Natural killer cell (primary cell): ENCODE measurements at regions not wholly inside any gene's neighbourhood (a gene's known extent, or its start where the extent isn't known, plus 50 kb on each side); places are given as distances from the start of the nearest gene placed in this dataset.

Source experiments
- ATAC-seq, 3 donors: fragments of 150-1000 bp in 2 of 3; fragments of 200-7000 bp in 1 of 3; cut with Tn5 transposase; 1 replicate in 1 of 3; 2 replicates in 2 of 3; pipeline ENCODE4 v1.10.0; 2021; ENCODE audit warnings: mild to moderate bottlenecking in 2 of 3, moderate library complexity in 2 of 3
- DNase-seq, 2 donors: peaks; one replicate each; pipeline versions ENCODE4 v3.0.0 to v3.0.0-alpha.2; 2013 to 2021; ENCODE audit warnings: mixed read lengths in 1 of 2
- H3K27ac ChIP-seq: one replicate; pipeline ENCODE4 v1.5.1; 2013; ENCODE audit warnings: mild to moderate bottlenecking, low read length
- H3K27me3 ChIP-seq: one replicate; pipeline ENCODE4 v1.6.1; 2013; ENCODE audit warnings: low read length; ENCODE audit not compliant: control insufficient read depth, insufficient read depth
- H3K36me3 ChIP-seq: one replicate; pipeline ENCODE4 v1.6.1; 2013; ENCODE audit warnings: low read length; ENCODE audit not compliant: control insufficient read depth, insufficient read depth
- H3K4me1 ChIP-seq: one replicate; pipeline ENCODE4 v1.6.1; 2013; ENCODE audit warnings: low read length; ENCODE audit not compliant: control insufficient read depth, insufficient read depth
- H3K4me3 ChIP-seq: one replicate; pipeline ENCODE4 v1.5.1; 2013; ENCODE audit warnings: low read length
- H3K9me3 ChIP-seq: one replicate; pipeline ENCODE4 v1.6.1; 2013; ENCODE audit warnings: low read length; ENCODE audit not compliant: control insufficient read depth, insufficient read depth
- H3K27ac Mint-ChIP-seq, 2 donors: one replicate each; pipeline ENCODE4 v1.8.0; 2022; ENCODE audit warnings: mild to moderate bottlenecking in 2 of 2, mixed read lengths in 2 of 2, moderate library complexity in 1 of 2
- H3K27me3 Mint-ChIP-seq, 2 donors: one replicate each; pipeline ENCODE4 v1.8.0; 2022; ENCODE audit warnings: low read depth in 2 of 2, mixed read lengths in 2 of 2
- H3K36me3 Mint-ChIP-seq: one replicate; pipeline ENCODE4 v1.8.0; 2022; ENCODE audit warnings: mixed read lengths
- H3K4me1 Mint-ChIP-seq, 2 donors: one replicate each; pipeline ENCODE4 v1.8.0; 2022; ENCODE audit warnings: mixed read lengths in 2 of 2
- H3K4me3 Mint-ChIP-seq: one replicate; pipeline ENCODE4 v1.8.0; 2022; ENCODE audit warnings: mild to moderate bottlenecking, moderate library complexity, mixed read lengths
- H3K9me3 Mint-ChIP-seq, 2 donors: one replicate each; pipeline ENCODE4 v1.8.0; 2022; ENCODE audit warnings: mixed read lengths in 2 of 2
- CTCF ChIP-seq: fragments of 200-600 bp; IDR thresholded peaks from one replicate; pipeline ENCODE4 v1.8.0; 2022; ENCODE audit warnings: antibody characterized with exemption
- WGBS: methylation state at CpG from one replicate; pipeline ENCODE4 v1.1.7; 2013; ENCODE audit warnings: missing lambda C conversion rate; ENCODE audit not compliant: insufficient coverage; 5-methylcytosine and 5-hydroxymethylcytosine counted together
- intact Hi-C: fragments of 100-400 bp; cut with micrococcal nuclease; formaldehyde crosslinking; loops from one replicate; pipeline ENCODE4 v1.14.2; 2022

- Mint-ChIP-seq H3K27me3 (no peaks in the 10 kb centered on the region), H3K4me1 (peaks cover 37 to 38% of the 10 kb centered on the region in 2 donors), H3K27ac (no peak overlapping the region), H3K4me3 (no peak overlapping the region), H3K9me3 (peaks cover 0 to 2% of the 10 kb centered on the region in 2 donors), H3K36me3 (no peaks in the 10 kb centered on the region)
- Histone ChIP-seq H3K4me1 (peaks cover 16% of the 10 kb centered on the region), H3K4me3 (no peak overlapping the region), H3K27me3 (no peaks in the 10 kb centered on the region), H3K36me3 (no peaks in the 10 kb centered on the region), H3K9me3 (no peaks in the 10 kb centered on the region), H3K27ac (no peak overlapping the region)
- DNase-seq, result no peak
- WGBS, result 100% methylated on average over 2 of the region's 2 CpGs
- TF ChIP-seq CTCF, result no peak
- no peak for ATAC-seq
- intact Hi-C loops, result no loop called here
Observed at GRCh38 chr2:144593803-144594202, 73.9 kb upstream of the ZEB2 start.

- 91% methylated on average over 5 of the region's 8 CpGs for WGBS
- TF ChIP-seq CTCF, result no peak
- no peaks in the 10 kb centered on the region for H3K9me3 ChIP-seq
- no peak for ATAC-seq
- no peaks in the 10 kb centered on the region for H3K27me3 ChIP-seq
- peaks cover 28 to 30% of the 10 kb centered on the region in 2 donors for H3K4me1 Mint-ChIP-seq
- H3K36me3 ChIP-seq, result no peaks in the 10 kb centered on the region
- no peak overlapping the region for H3K4me3 ChIP-seq
- no peak overlapping the region for H3K27ac ChIP-seq
- peaks cover 0 to under 1% of the 10 kb centered on the region in 2 donors for H3K9me3 Mint-ChIP-seq
- H3K4me1 ChIP-seq, result peaks cover 13% of the 10 kb centered on the region
- H3K36me3 Mint-ChIP-seq, result no peaks in the 10 kb centered on the region
- no peaks in the 10 kb centered on the region for H3K27me3 Mint-ChIP-seq
- intact Hi-C loops, result no loop called here
- no peak for DNase-seq
- no peak overlapping the region for H3K27ac Mint-ChIP-seq
- no peak overlapping the region for H3K4me3 Mint-ChIP-seq
Observed at GRCh38 chr2:144592500-144593256, 72.8 kb upstream of the ZEB2 start.

GRCh38 chr2:144587306-144587705 lies 67.4 kb upstream of the ZEB2 start:
- H3K4me1 ChIP-seq, result peaks cover 12% of the 10 kb centered on the region
- intact Hi-C loops, result no loop called here
- TF ChIP-seq CTCF, result no peak
- H3K27ac ChIP-seq, result no peak overlapping the region
- peak overlapping the region; percentile 25 to 55 for H3K27ac Mint-ChIP-seq
- H3K36me3 Mint-ChIP-seq, result no peaks in the 10 kb centered on the region
- DNase-seq (no peak), ATAC-seq (peak; percentile 33 to 53 (median 52))
- H3K27me3 Mint-ChIP-seq, result no peaks in the 10 kb centered on the region
- H3K4me3 ChIP-seq, result no peak overlapping the region
- H3K4me3 Mint-ChIP-seq, result no peak overlapping the region
- peaks cover 26% of the 10 kb centered on the region in 2 donors for H3K4me1 Mint-ChIP-seq
- H3K27me3 ChIP-seq, result no peaks in the 10 kb centered on the region
- 86% methylated on average over 1 of the region's 1 CpG for WGBS
- H3K9me3 Mint-ChIP-seq, result no peaks in the 10 kb centered on the region
- H3K9me3 ChIP-seq, result no peaks in the 10 kb centered on the region
- no peaks in the 10 kb centered on the region for H3K36me3 ChIP-seq

- H3K4me3 Mint-ChIP-seq, result no peak overlapping the region
- peaks cover 34 to 35% of the 10 kb centered on the region in 2 donors for H3K4me1 Mint-ChIP-seq
- H3K27ac Mint-ChIP-seq, result peak overlapping the region in 1 of 2 donors; percentile 0
- H3K27ac ChIP-seq, result no peak overlapping the region
- WGBS, result 100% methylated on average over 1 of the region's 2 CpGs
- no peaks in the 10 kb centered on the region for H3K27me3 ChIP-seq
- intact Hi-C loops, result no loop called here
- H3K9me3 Mint-ChIP-seq, result no peaks in the 10 kb centered on the region
- H3K36me3 Mint-ChIP-seq, result no peaks in the 10 kb centered on the region
- ATAC-seq (no peak), DNase-seq (no peak)
- no peaks in the 10 kb centered on the region for H3K36me3 ChIP-seq
- TF ChIP-seq CTCF, result no peak
- H3K4me3 ChIP-seq, result no peak overlapping the region
- no peaks in the 10 kb centered on the region for H3K9me3 ChIP-seq
- peaks cover 20% of the 10 kb centered on the region for H3K4me1 ChIP-seq
- no peaks in the 10 kb centered on the region for H3K27me3 Mint-ChIP-seq
Observed at GRCh38 chr2:144586476-144586875, 66.6 kb upstream of the ZEB2 start.
